Fibroblast of villous mesenchyme (primary cell): ENCODE measurements at regions not wholly inside any gene's neighbourhood (a gene's known extent, or its start where the extent isn't known, plus 50 kb on each side); places are given as distances from the start of the nearest gene placed in this dataset.

ENCODE experiments used
- DNase-seq: peaks from one replicate; pipeline ENCODE4 v3.0.0-alpha.2; 2010; ENCODE audit warnings: low read depth
- H3K4me3 ChIP-seq: 2 replicates; pipeline ENCODE4 v1.5.1; 2011; ENCODE audit warnings: low read depth, mild to moderate bottlenecking, low read length
- CTCF ChIP-seq: IDR thresholded peaks from 2 replicates; pipeline ENCODE4 v1.5.1; 2012; ENCODE audit warnings: low read depth, mild to moderate bottlenecking, low read length; ENCODE audit not compliant: insufficient read depth

- H3K4me3 ChIP-seq = no peak overlapping the region
- no peak for TF ChIP-seq CTCF
- no peak for DNase-seq
These were observed 324.0 kb downstream of the KCNRG start for GRCh38 chr13:50339271-50339670.

GRCh38 chr13:50340146-50340545, 324.9 kb downstream of the KCNRG start:
- no peak for DNase-seq
- H3K4me3 ChIP-seq = no peak overlapping the region
- no peak for TF ChIP-seq CTCF

- DNase-seq = no peak
- no peak overlapping the region for H3K4me3 ChIP-seq
- TF ChIP-seq CTCF = no peak
These were observed 325.5 kb downstream of the KCNRG start for GRCh38 chr13:50340551-50341287.

GRCh38 chr13:50341526-50341925, 326.3 kb downstream of the KCNRG start:
- DNase-seq = no peak
- H3K4me3 ChIP-seq = no peak overlapping the region
- no peak for TF ChIP-seq CTCF

- DNase-seq = no peak
- H3K4me3 ChIP-seq = no peak overlapping the region
- TF ChIP-seq CTCF = no peak
These were observed 329.5 kb downstream of the KCNRG start for GRCh38 chr13:50344717-50345116.

GRCh38 chr13:50345804-50346203, 330.6 kb downstream of the KCNRG start:
- TF ChIP-seq CTCF = no peak
- no peak overlapping the region for H3K4me3 ChIP-seq
- DNase-seq = no peak

GRCh38 chr13:50348371-50348770, 333.1 kb downstream of the KCNRG start:
- no peak overlapping the region for H3K4me3 ChIP-seq
- no peak for TF ChIP-seq CTCF
- no peak for DNase-seq
